ENCODE measurements at regions not wholly inside any gene's neighbourhood (a gene's known extent, or its start where the extent isn't known, plus 50 kb on each side); places are given as distances from the start of the nearest gene placed in this dataset.

DNA sequence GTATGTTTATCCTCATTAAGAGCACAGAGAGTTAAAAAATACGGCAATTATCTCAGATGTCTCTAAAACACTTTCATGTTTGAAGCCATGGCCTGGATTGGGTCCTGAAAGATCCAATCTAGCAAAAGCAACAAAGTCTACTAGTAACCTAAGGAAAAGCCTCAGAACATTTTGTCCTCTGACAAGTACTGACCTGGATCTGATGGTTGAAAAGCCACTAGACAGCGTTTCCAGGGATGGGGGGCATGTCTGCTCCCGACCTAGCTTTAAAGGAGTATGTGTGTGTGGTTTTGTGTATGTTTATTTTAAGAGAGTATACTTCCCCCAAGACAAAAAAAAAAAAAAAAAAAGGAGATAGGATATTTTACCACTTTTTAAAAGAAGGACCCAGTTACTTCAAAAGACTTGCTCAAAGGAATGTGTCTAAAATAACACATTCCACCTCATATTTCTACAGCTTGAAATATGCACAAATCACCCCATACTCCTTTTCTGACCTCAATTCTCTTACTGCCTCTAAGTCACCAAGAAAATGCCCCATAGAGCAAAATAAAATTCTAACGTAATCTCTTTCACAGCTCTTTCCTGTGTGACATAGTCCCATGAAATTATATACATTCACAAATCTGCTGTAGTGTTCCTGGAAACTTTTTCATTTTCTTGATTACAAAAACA is 189.0 kb upstream of the TTC29 start:
- Histone ChIP-seq H3K27me3 (no peaks in the 10 kb centered on the region), H3K4me1 (no peaks in the 10 kb centered on the region), H3K9me3 (no peaks in the 10 kb centered on the region), H3K27ac (no peak overlapping the region), H3K36me3 (replicated peaks in 1 of 2; ENCODE audit: insufficient read depth in 1 of 2, low read depth in 2 of 2) (no peaks in the 10 kb centered on the region), H3K4me3 (no peak overlapping the region)
- intact Hi-C loops (cut with DNase I): no loop called here
- ATAC-seq (no peak), DNase-seq (no peak)
- no peak for TF ChIP-seq POLR2A (IDR thresholded peaks at IDR 0.05)
- TF ChIP-seq, protein P1, sequence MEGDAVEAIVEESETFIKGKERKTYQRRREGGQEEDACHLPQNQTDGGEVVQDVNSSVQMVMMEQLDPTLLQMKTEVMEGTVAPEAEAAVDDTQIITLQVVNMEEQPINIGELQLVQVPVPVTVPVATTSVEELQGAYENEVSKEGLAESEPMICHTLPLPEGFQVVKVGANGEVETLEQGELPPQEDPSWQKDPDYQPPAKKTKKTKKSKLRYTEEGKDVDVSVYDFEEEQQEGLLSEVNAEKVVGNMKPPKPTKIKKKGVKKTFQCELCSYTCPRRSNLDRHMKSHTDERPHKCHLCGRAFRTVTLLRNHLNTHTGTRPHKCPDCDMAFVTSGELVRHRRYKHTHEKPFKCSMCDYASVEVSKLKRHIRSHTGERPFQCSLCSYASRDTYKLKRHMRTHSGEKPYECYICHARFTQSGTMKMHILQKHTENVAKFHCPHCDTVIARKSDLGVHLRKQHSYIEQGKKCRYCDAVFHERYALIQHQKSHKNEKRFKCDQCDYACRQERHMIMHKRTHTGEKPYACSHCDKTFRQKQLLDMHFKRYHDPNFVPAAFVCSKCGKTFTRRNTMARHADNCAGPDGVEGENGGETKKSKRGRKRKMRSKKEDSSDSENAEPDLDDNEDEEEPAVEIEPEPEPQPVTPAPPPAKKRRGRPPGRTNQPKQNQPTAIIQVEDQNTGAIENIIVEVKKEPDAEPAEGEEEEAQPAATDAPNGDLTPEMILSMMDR (IDR thresholded peaks at IDR 0.05): no peak
- WGBS, 2 donors: 53 to 61% methylated on average over 4 of the region's 4 CpGs

DNA sequence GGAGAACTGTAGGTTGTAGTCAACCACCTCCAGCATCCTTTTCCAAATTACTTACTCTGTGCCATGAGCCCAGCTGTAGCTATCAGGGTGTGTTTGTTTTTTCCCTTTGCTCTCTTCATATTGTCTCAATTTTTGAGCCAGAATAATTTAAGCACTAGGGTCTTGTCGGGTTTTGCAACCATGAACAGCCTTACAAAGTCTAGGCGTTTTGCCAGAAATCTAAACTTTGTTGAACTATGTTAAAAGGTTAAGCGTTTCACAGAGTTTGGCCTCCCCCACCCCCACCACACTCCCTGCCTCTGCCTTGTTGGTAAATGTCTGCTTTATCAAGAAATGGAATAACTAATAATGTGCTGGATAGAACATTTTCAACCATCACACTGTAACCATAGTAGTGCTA is 190.6 kb upstream of the TTC29 start:
- no peak overlapping the region for H3K4me3 ChIP-seq
- H3K36me3 ChIP-seq (replicated peaks in 1 of 2; ENCODE audit: insufficient read depth in 1 of 2, low read depth in 2 of 2): no peaks in the 10 kb centered on the region
- DNase-seq (no peak), ATAC-seq (no peak)
- intact Hi-C loops (cut with DNase I): no loop called here
- H3K27ac ChIP-seq: no peak overlapping the region
- H3K27me3 ChIP-seq: no peaks in the 10 kb centered on the region
- H3K9me3 ChIP-seq: no peaks in the 10 kb centered on the region
- no peaks in the 10 kb centered on the region for H3K4me1 ChIP-seq
- no peak for TF ChIP-seq POLR2A (IDR thresholded peaks at IDR 0.05)
- TF ChIP-seq, protein P1 (IDR thresholded peaks at IDR 0.05): no peak
- 28 to 29% methylated on average over 3 of the region's 3 CpGs for WGBS, 2 donors

DNA sequence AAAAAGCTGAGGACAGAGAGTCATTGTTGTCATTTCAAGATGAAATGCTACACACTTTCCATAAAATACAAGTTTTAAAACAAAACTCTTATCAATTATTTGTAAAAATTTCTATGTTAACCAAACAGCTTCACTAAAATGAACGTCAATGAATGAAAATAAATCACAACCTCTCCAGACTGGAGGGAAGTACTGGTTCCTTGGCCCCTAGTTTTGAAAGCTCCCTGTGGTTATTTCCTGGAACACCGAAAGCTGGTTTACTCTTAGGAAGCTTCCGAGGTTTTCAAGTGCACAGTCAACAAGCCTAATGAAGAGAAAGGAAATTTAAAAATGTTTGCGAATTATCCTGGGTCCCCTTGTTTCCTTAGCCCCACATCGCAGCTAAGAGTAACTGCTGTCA is 191.1 kb upstream of the TTC29 start:
- Histone ChIP-seq H3K9me3 (no peaks in the 10 kb centered on the region), H3K4me3 (no peak overlapping the region), H3K27ac (no peak overlapping the region), H3K4me1 (no peaks in the 10 kb centered on the region), H3K36me3 (replicated peaks in 1 of 2; ENCODE audit: insufficient read depth in 1 of 2, low read depth in 2 of 2) (no peaks in the 10 kb centered on the region), H3K27me3 (no peaks in the 10 kb centered on the region)
- DNase-seq (no peak), ATAC-seq (no peak)
- TF ChIP-seq, protein P1 (IDR thresholded peaks at IDR 0.05): no peak
- TF ChIP-seq POLR2A (IDR thresholded peaks at IDR 0.05): no peak
- WGBS, 2 donors: 55 to 61% methylated on average over 5 of the region's 5 CpGs
- intact Hi-C loops (cut with DNase I): no loop called here

DNA sequence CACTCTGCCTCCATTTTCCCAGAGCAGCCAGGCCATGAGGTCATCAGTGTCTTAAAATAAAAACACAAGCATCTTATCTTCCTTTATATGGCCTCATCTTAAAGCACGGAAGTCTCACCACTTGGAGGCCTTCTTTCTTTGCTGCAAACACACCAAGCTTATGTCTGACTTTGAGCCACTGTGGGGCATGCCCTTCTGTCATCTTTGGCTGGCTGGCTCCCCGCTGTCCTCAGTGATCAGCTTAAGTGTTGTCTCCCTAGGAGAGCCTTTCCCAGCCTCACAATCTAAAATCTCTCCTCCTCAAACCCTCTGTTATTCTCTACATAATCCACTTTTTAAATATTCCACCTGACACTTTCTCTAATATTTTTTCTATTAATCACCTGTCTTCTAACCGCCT is 191.6 kb upstream of the TTC29 start:
- Histone ChIP-seq H3K36me3 (replicated peaks in 1 of 2; ENCODE audit: insufficient read depth in 1 of 2, low read depth in 2 of 2) (no peaks in the 10 kb centered on the region), H3K4me1 (no peaks in the 10 kb centered on the region), H3K9me3 (no peaks in the 10 kb centered on the region), H3K27me3 (no peaks in the 10 kb centered on the region), H3K4me3 (no peak overlapping the region), H3K27ac (no peak overlapping the region)
- intact Hi-C loops (cut with DNase I): no loop called here
- TF ChIP-seq, protein P1 (IDR thresholded peaks at IDR 0.05): no peak
- no peak for TF ChIP-seq POLR2A (IDR thresholded peaks at IDR 0.05)
- no peak for DNase-seq
- no peak for ATAC-seq
- WGBS, 2 donors: 80 to 81% methylated on average over 3 of the region's 3 CpGs

DNA sequence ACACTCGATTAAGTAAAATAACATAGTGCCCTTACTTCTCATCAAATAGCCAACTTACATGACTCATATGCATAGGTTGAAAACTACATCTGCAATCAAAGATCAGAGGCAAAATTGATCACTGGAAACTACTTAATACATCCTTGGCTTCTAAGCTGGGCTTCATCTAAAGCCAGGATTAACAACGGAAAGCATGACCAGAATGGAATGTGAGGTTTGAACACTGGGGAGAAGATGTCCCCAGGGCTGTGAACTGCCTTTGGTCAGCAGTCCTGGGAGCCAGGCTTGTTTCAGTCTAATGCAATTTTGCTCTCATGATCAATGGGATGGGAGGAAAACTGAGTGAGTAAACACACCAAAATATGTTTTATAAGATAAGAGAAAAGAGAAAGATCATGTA is 192.5 kb upstream of the TTC29 start:
- intact Hi-C loops (cut with DNase I): no loop called here
- Histone ChIP-seq H3K4me3 (no peak overlapping the region), H3K27ac (no peak overlapping the region), H3K36me3 (replicated peaks in 1 of 2; ENCODE audit: insufficient read depth in 1 of 2, low read depth in 2 of 2) (no peaks in the 10 kb centered on the region), H3K4me1 (no peaks in the 10 kb centered on the region), H3K27me3 (no peaks in the 10 kb centered on the region), H3K9me3 (no peaks in the 10 kb centered on the region)
- ATAC-seq (no peak), DNase-seq (no peak)
- TF ChIP-seq, protein P1 (IDR thresholded peaks at IDR 0.05): no peak
- no peak for TF ChIP-seq POLR2A (IDR thresholded peaks at IDR 0.05)
- 43 to 47% methylated on average over 2 of the region's 2 CpGs for WGBS, 2 donors
